ENCODE measurements at regions not wholly inside any gene's neighbourhood (a gene's known extent, or its start where the extent isn't known, plus 50 kb on each side); places are given as distances from the start of the nearest gene placed in this dataset.
"Not testable (repeated sequence)": the region's sequence is repeated elsewhere in the genome, so short reads cannot be mapped to it uniquely, and the experiment has no call there.

DNA sequence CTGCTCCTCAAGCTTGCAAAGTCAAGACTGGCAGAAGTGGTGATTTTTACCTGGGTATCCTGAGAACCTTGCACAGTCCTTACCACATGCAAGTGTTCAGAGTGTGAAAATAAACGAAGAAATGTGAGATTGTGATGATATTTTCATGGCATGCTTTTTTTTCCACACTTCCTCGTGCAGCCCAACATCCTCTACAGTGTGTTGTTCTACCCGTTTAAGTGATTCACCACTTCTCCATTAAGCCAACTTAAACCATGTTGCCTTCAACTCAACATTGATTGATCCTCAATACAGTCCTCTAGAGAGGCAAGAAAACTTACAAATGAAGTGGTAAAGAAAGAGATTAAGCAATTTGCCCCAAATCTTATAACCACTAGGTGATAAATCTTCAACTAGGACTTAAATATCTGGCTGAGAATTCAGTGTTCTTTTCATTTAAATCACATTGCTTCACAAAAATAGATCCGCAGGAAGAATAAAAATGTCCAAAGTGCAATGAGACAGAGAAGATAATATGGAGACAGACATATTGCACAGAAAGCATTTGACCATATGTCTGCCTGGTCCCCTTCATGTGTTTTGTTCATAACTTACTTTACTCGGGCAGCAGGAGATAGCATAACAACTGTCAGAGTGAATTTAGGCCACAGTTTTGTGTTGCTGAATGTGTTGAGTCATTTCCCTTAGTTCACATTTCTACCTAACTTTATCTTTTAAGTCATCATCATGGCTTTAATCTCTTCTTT, 75.8 kb upstream of the PARP8 start:
- peak; percentile 19 for DNase-seq

DNA sequence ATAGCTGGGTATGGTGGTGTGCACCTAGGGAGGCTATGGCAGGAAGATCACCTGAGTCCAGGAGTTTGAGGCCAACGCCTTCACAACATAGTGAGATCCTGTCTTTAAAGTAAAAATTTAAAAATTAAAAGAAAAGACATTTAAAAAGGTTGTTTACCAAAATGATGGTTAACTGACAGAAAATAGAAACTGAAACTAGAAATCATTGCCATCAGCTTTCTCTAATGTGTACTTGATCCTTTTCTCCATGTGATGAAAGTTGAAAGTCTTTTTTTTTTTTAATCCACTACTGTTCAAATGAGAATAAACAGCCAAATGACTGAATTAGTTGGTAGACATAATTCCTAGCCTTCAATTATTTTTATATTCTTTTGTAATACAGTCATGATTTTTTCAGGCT, 75.1 kb upstream of the PARP8 start:
- not testable (repeated sequence) for DNase-seq

- DNase-seq, result no peak
Observed at GRCh38 chr5:50593681-50594080, 72.8 kb upstream of the PARP8 start.

GRCh38 chr5:50595199-50595598, 71.2 kb upstream of the PARP8 start:
- peak; percentile 91 for DNase-seq

DNA sequence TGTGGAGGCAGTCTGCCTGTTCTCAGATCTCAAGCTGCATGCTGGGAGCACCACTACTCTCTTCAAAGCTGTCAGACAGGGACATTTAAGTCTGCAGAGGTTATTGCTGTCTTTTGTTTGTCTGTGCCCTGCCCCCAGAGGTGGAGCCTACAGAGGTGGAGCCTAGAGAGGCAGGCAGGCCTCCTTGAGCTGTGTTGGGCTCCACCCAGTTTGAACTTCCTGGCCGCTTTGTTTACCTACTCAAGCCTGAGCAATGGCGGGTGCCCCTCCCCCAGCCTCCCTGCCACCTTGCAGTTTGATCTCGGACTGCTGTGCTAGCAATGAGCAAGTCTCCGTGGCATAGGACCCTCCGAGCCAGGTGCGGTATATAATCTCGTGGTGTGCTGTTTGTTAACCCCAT, 64.9 kb upstream of the PARP8 start:
- not testable (repeated sequence) for DNase-seq

GRCh38 chr5:50606179-50606578, 60.3 kb upstream of the PARP8 start:
- DNase-seq, result no peak

GRCh38 chr5:50607456-50607855, 59.0 kb upstream of the PARP8 start:
- not testable (repeated sequence) for DNase-seq

DNA sequence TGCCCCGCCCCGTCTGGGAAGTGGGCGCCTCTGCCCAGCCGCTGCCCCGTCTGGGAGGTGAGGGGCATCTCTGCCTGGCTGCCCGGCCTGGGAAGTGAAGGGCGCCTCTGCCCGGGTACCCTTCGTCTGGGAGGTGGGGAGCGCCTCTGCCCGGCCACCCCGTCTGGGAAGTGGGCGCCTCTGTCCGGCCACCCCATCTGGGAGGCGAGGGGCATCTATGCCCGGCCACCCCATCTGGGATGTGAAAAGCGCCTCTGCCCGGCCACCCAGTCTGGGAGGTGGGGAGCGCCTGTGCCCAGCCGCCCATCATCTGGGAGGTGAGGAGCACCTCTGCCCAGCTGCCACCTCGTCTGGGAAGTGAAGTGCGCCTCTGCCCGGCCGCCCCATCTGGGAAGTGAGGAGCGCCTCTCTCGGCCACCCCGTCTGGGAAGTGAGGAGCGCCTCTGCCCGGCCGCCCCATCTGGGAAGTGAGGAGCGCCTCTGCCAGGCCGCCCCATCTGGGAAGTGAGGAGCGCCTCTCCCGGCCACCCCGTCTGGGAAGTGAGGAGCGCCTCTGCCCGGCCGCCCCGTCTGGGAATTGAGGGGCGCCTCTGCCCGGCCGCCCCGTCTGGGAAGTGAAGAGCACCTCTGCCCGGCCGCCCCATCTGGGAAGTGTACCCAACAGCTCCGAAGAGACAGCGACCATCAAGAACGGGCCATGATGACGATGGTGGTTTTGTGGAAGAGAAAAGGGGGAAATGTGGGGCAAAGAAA, 58.3 kb upstream of the PARP8 start:
- not testable (repeated sequence) for DNase-seq

DNA sequence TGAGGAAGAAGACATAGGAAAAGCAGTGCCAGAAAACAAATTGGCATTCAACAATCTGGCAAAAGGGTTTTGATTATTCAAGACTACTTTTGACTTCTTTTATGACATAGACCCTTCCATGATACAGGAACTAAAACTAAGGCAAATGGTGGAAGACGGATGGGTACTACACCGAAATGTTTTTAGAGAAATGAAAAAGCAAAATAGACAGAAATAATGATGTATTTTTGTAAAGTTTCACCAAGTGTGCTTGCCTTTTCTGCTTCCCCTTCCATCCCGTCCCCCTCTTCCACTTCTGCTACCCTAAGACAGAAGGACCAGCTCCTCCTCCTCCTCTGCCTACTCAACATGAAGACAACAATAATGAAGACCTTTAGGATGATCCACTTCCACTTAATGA, 53.4 kb upstream of the PARP8 start:
- DNase-seq, result not testable (repeated sequence)
